ENCODE measurements at regions not wholly inside any gene's neighbourhood (a gene's known extent, or its start where the extent isn't known, plus 50 kb on each side); places are given as distances from the start of the nearest gene placed in this dataset.

GRCh38 chr5:74162524-74162923 is 478.0 kb downstream of the ENC1 start:
- H3K4me3 ChIP-seq, result no peak overlapping the region
- no peak for ATAC-seq
- intact Hi-C loops (cut with DNase I, micrococcal nuclease), result no loop called here
- H3K9me3 ChIP-seq, result no peaks in the 10 kb centered on the region
- no peak for DNase-seq
- no peak for TF ChIP-seq CTCF (IDR thresholded peaks at IDR 0.05)
- H3K4me1 ChIP-seq (ENCODE audit: low read depth), result no peaks in the 10 kb centered on the region
- H3K36me3 ChIP-seq (ENCODE audit: low read depth), result no peaks in the 10 kb centered on the region

- no peaks in the 10 kb centered on the region for H3K36me3 ChIP-seq (ENCODE audit: low read depth)
- DNase-seq (no peak), ATAC-seq (no peak)
- intact Hi-C loops (cut with DNase I, micrococcal nuclease), result no loop called here
- H3K4me3 ChIP-seq, result no peak overlapping the region
- H3K4me1 ChIP-seq (ENCODE audit: low read depth), result no peaks in the 10 kb centered on the region
- H3K9me3 ChIP-seq, result no peaks in the 10 kb centered on the region
- no peak for TF ChIP-seq CTCF (IDR thresholded peaks at IDR 0.05)
These were observed 479.4 kb downstream of the ENC1 start for GRCh38 chr5:74161170-74161569.

- no peaks in the 10 kb centered on the region for H3K36me3 ChIP-seq (ENCODE audit: low read depth)
- intact Hi-C loops (cut with DNase I, micrococcal nuclease), result no loop called here
- DNase-seq (no peak), ATAC-seq (no peak)
- H3K9me3 ChIP-seq, result no peaks in the 10 kb centered on the region
- no peak for TF ChIP-seq CTCF (IDR thresholded peaks at IDR 0.05)
- no peak overlapping the region for H3K4me3 ChIP-seq
- no peaks in the 10 kb centered on the region for H3K4me1 ChIP-seq (ENCODE audit: low read depth)
These were observed 483.7 kb downstream of the ENC1 start for GRCh38 chr5:74156728-74157383.

GRCh38 chr5:74155501-74155900 is 485.0 kb downstream of the ENC1 start:
- H3K4me3 ChIP-seq, result no peak overlapping the region

GRCh38 chr5:74154526-74154925 is 486.0 kb downstream of the ENC1 start:
- intact Hi-C loops (cut with DNase I, micrococcal nuclease), result no loop called here
- no peaks in the 10 kb centered on the region for H3K4me1 ChIP-seq (ENCODE audit: low read depth)
- ATAC-seq, result no peak
- H3K4me3 ChIP-seq, result no peak overlapping the region
- H3K36me3 ChIP-seq (ENCODE audit: low read depth), result no peaks in the 10 kb centered on the region
- no peaks in the 10 kb centered on the region for H3K9me3 ChIP-seq
- no peak for TF ChIP-seq CTCF (IDR thresholded peaks at IDR 0.05)
- no peak for DNase-seq

More at GRCh38 chr5:74155501-74155900, 485.0 kb downstream of the ENC1 start:
- intact Hi-C loops (cut with DNase I, micrococcal nuclease), result no loop called here
- Histone ChIP-seq H3K9me3 (no peaks in the 10 kb centered on the region), H3K36me3 (ENCODE audit: low read depth) (no peaks in the 10 kb centered on the region), H3K4me1 (ENCODE audit: low read depth) (no peaks in the 10 kb centered on the region)
- no peak for TF ChIP-seq CTCF (IDR thresholded peaks at IDR 0.05)
- ATAC-seq (no peak), DNase-seq (no peak)
